ENCODE measurements at regions not wholly inside any gene's neighbourhood (a gene's known extent, or its start where the extent isn't known, plus 50 kb on each side); places are given as distances from the start of the nearest gene placed in this dataset.

DNA sequence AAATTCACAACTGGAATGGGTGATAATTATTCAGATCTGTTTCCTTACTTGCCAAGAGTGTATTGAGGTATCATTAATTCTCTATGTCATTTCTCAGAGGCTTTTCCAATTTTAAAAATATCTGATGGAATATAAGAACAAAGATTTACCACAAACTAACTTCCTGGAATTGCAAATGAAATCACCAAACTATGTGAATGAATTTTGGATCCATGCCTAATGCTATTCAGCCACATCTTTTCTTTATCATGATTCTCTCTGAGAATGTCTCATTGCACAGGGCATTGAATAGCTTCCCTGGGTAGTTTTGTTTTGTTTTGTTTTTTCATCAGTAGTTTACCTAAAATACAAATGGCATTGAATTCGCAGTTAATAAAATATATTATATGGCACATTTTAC is 146.9 kb upstream of the FBN2 start:
- H3K9me3 Mint-ChIP-seq: peaks cover 4% of the 10 kb centered on the region
- TF ChIP-seq, protein P1, sequence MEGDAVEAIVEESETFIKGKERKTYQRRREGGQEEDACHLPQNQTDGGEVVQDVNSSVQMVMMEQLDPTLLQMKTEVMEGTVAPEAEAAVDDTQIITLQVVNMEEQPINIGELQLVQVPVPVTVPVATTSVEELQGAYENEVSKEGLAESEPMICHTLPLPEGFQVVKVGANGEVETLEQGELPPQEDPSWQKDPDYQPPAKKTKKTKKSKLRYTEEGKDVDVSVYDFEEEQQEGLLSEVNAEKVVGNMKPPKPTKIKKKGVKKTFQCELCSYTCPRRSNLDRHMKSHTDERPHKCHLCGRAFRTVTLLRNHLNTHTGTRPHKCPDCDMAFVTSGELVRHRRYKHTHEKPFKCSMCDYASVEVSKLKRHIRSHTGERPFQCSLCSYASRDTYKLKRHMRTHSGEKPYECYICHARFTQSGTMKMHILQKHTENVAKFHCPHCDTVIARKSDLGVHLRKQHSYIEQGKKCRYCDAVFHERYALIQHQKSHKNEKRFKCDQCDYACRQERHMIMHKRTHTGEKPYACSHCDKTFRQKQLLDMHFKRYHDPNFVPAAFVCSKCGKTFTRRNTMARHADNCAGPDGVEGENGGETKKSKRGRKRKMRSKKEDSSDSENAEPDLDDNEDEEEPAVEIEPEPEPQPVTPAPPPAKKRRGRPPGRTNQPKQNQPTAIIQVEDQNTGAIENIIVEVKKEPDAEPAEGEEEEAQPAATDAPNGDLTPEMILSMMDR (IDR thresholded peaks at IDR 0.05): no peak
- H3K4me3 Mint-ChIP-seq: no peak overlapping the region
- H3K27me3 Mint-ChIP-seq (ENCODE audit: low read depth, poor library complexity): no peaks in the 10 kb centered on the region
- peaks cover 22% of the 10 kb centered on the region for H3K4me1 Mint-ChIP-seq
- H3K27ac Mint-ChIP-seq: no peak overlapping the region
- no peak for DNase-seq
- H3K36me3 Mint-ChIP-seq (ENCODE audit: low read depth): peaks cover 5% of the 10 kb centered on the region

DNA sequence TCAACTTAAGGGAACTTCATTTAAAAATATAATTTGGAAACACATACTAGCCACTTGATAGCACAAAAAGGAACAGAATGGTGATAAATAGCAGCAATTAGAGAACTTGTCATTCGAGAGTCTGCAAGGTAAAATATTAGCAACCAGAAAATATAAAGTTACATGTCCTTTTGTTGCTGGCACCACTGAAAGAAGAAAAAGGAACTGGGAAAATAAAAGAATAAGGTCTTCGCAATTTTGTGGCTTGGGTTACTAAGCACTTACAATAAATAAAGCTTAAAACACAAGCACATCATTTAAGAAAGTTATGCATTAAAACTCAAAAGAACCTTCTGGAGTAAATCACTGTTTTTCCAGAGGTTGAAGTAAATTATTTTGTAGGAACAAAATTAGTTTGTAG is 149.9 kb upstream of the FBN2 start:
- H3K4me1 Mint-ChIP-seq: peaks cover 8% of the 10 kb centered on the region
- no peak overlapping the region for H3K4me3 Mint-ChIP-seq
- H3K27ac Mint-ChIP-seq: peak overlapping the region; percentile 81
- TF ChIP-seq, protein P1 (IDR thresholded peaks at IDR 0.05): no peak
- DNase-seq: no peak
- H3K27me3 Mint-ChIP-seq (ENCODE audit: low read depth, poor library complexity): no peaks in the 10 kb centered on the region
- H3K36me3 Mint-ChIP-seq (ENCODE audit: low read depth): peaks cover 11% of the 10 kb centered on the region
- H3K9me3 Mint-ChIP-seq: peaks cover 11% of the 10 kb centered on the region

- no peak for DNase-seq
- Mint-ChIP-seq H3K9me3 (peaks cover 14% of the 10 kb centered on the region), H3K36me3 (ENCODE audit: low read depth) (peaks cover 11% of the 10 kb centered on the region), H3K27me3 (ENCODE audit: low read depth, poor library complexity) (peaks cover 2% of the 10 kb centered on the region), H3K27ac (no peak overlapping the region), H3K4me1 (peaks cover 5% of the 10 kb centered on the region), H3K4me3 (no peak overlapping the region)
- TF ChIP-seq, protein P1 (IDR thresholded peaks at IDR 0.05): no peak
Measured at GRCh38 chr5:128693764-128694163, 155.7 kb upstream of the FBN2 start.

DNA sequence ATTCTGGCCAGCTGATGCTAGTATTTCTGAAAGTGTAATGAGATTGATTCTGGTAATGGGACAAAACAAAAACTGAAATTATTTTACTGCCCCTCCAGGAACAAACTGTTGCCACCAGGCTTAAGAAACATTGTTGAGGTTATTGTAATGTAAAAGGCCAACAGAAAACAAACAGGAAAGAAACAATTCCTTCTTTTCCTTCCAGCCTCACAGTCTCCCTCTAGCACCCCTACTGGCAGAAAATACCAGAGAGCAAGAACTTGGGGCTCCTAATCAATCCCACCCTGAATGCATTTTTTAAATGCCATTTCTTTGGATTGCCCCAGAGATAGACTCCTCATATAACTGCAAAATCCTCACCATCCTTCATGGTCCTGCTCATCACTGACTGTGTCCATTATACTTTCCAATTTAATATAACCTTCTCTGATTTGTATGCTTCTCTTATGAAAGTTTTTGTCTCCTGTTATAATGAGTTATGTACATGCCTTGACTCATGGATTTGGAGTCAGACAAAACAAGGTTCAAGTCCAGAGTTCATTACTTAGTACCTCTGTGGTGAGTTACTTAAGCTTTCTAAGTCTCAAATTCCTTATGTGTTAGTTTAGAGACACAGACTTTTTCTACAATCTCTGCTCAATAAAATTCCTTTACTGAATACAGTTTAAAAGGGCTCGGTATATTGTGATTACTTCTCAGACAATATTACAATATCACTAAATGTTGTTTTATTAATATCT is 157.9 kb upstream of the FBN2 start:
- Mint-ChIP-seq H3K27me3 (ENCODE audit: low read depth, poor library complexity) (peaks cover 2% of the 10 kb centered on the region), H3K36me3 (ENCODE audit: low read depth) (peaks cover 6% of the 10 kb centered on the region), H3K4me3 (no peak overlapping the region), H3K4me1 (peaks cover 23% of the 10 kb centered on the region), H3K9me3 (peaks cover 9% of the 10 kb centered on the region), H3K27ac (no peak overlapping the region)
- DNase-seq: no peak
- TF ChIP-seq, protein P1 (IDR thresholded peaks at IDR 0.05): peak; percentile 30

GRCh38 chr5:128701301-128701700 is 163.3 kb upstream of the FBN2 start:
- no peak for DNase-seq
- Mint-ChIP-seq H3K4me1 (peaks cover 31% of the 10 kb centered on the region), H3K4me3 (no peak overlapping the region), H3K9me3 (peaks cover 6% of the 10 kb centered on the region), H3K27ac (no peak overlapping the region), H3K27me3 (ENCODE audit: low read depth, poor library complexity) (no peaks in the 10 kb centered on the region), H3K36me3 (ENCODE audit: low read depth) (no peaks in the 10 kb centered on the region)
- TF ChIP-seq, protein P1 (IDR thresholded peaks at IDR 0.05): no peak

GRCh38 chr5:128703322-128703721 is 165.3 kb upstream of the FBN2 start:
- peaks cover 25% of the 10 kb centered on the region for H3K4me1 Mint-ChIP-seq
- TF ChIP-seq, protein P1 (IDR thresholded peaks at IDR 0.05): no peak
- no peak overlapping the region for H3K27ac Mint-ChIP-seq
- H3K4me3 Mint-ChIP-seq: no peak overlapping the region
- DNase-seq: no peak
- no peaks in the 10 kb centered on the region for H3K27me3 Mint-ChIP-seq (ENCODE audit: low read depth, poor library complexity)
- peaks cover 12% of the 10 kb centered on the region for H3K9me3 Mint-ChIP-seq
- no peaks in the 10 kb centered on the region for H3K36me3 Mint-ChIP-seq (ENCODE audit: low read depth)
